ENCODE measurements at regions not wholly inside any gene's neighbourhood (a gene's known extent, or its start where the extent isn't known, plus 50 kb on each side); places are given as distances from the start of the nearest gene placed in this dataset.

- FAIRE-seq, result no peak
These were observed 92.9 kb upstream of the MAST4 start for GRCh38 chr5:66503203-66503789.

- FAIRE-seq, result no peak
These were observed 89.1 kb upstream of the MAST4 start for GRCh38 chr5:66507106-66507505.

GRCh38 chr5:66511491-66511890, 84.7 kb upstream of the MAST4 start:
- FAIRE-seq, result no peak

GRCh38 chr5:66513130-66513529, 83.1 kb upstream of the MAST4 start:
- no peak for FAIRE-seq

- FAIRE-seq, result no peak
These were observed 81.0 kb upstream of the MAST4 start for GRCh38 chr5:66515209-66515608.

GRCh38 chr5:66516550-66516949, 79.6 kb upstream of the MAST4 start:
- FAIRE-seq, result no peak

- FAIRE-seq, result no peak
These were observed 78.8 kb upstream of the MAST4 start for GRCh38 chr5:66517351-66517750.

- FAIRE-seq, result no peak
These were observed 78.1 kb upstream of the MAST4 start for GRCh38 chr5:66518052-66518451.

GRCh38 chr5:66518753-66519152, 77.4 kb upstream of the MAST4 start:
- FAIRE-seq, result no peak

GRCh38 chr5:66519626-66520025, 76.6 kb upstream of the MAST4 start:
- FAIRE-seq, result no peak

- no peak for FAIRE-seq
These were observed 75.3 kb upstream of the MAST4 start for GRCh38 chr5:66520854-66521253.

GRCh38 chr5:66527478-66528035, 68.6 kb upstream of the MAST4 start:
- no peak for FAIRE-seq

- FAIRE-seq, result no peak
These were observed 67.0 kb upstream of the MAST4 start for GRCh38 chr5:66529182-66529581.

- no peak for FAIRE-seq
These were observed 66.5 kb upstream of the MAST4 start for GRCh38 chr5:66529704-66530103.

- no peak for FAIRE-seq
These were observed 58.1 kb upstream of the MAST4 start for GRCh38 chr5:66538126-66538525.

- FAIRE-seq, result no peak
These were observed 57.7 kb upstream of the MAST4 start for GRCh38 chr5:66538531-66538930.

- no peak for FAIRE-seq
These were observed 56.1 kb upstream of the MAST4 start for GRCh38 chr5:66540078-66540477.

- no peak for FAIRE-seq
These were observed 53.5 kb upstream of the MAST4 start for GRCh38 chr5:66542711-66543110.

Data from TTC549 (cell line).